ENCODE measurements at regions not wholly inside any gene's neighbourhood (a gene's known extent, or its start where the extent isn't known, plus 50 kb on each side); places are given as distances from the start of the nearest gene placed in this dataset.

- in situ Hi-C loops (cut with HindIII; ENCODE audit: low sequenced_read_pairs): no loop called here
Observed at GRCh38 chr9:13470836-13471235, 191.3 kb upstream of the MPDZ start.

GRCh38 chr9:13467157-13467556 lies 187.7 kb upstream of the MPDZ start:
- in situ Hi-C loops (cut with HindIII; ENCODE audit: low sequenced_read_pairs): no loop called here

- in situ Hi-C loops (cut with HindIII; ENCODE audit: low sequenced_read_pairs): no loop called here
Observed at GRCh38 chr9:13461414-13461991, 182.0 kb upstream of the MPDZ start.

GRCh38 chr9:13459071-13459470 lies 179.6 kb upstream of the MPDZ start:
- in situ Hi-C loops (cut with HindIII; ENCODE audit: low sequenced_read_pairs): no loop called here

- in situ Hi-C loops (cut with HindIII; ENCODE audit: low sequenced_read_pairs): no loop called here
Observed at GRCh38 chr9:13457795-13458194, 178.3 kb upstream of the MPDZ start.

GRCh38 chr9:13450723-13451122 lies 171.2 kb upstream of the MPDZ start:
- in situ Hi-C loops (cut with HindIII; ENCODE audit: low sequenced_read_pairs): no loop called here

- in situ Hi-C loops (cut with HindIII; ENCODE audit: low sequenced_read_pairs): loop anchor here (25.0 kb wide), 1 partner anchor 989 kb away; no protein-coding TSS in a partner anchor
Observed at GRCh38 chr9:13448482-13448881, 169.0 kb upstream of the MPDZ start.

GRCh38 chr9:13447843-13448422 lies 168.4 kb upstream of the MPDZ start:
- in situ Hi-C loops (cut with HindIII; ENCODE audit: low sequenced_read_pairs): loop anchor here (25.0 kb wide), 1 partner anchor 989 kb away; no protein-coding TSS in a partner anchor

GRCh38 chr9:13446938-13447842 lies 167.7 kb upstream of the MPDZ start:
- in situ Hi-C loops (cut with HindIII; ENCODE audit: low sequenced_read_pairs): loop anchor here (25.0 kb wide), 1 partner anchor 990 kb away; no protein-coding TSS in a partner anchor

- in situ Hi-C loops (cut with HindIII; ENCODE audit: low sequenced_read_pairs): loop anchor here (25.0 kb wide), 1 partner anchor 991 kb away; no protein-coding TSS in a partner anchor
Observed at GRCh38 chr9:13446286-13446937, 166.9 kb upstream of the MPDZ start.

- in situ Hi-C loops (cut with HindIII; ENCODE audit: low sequenced_read_pairs): loop anchor here (25.0 kb wide), 1 partner anchor 992 kb away; no protein-coding TSS in a partner anchor
Observed at GRCh38 chr9:13445103-13445500, 165.6 kb upstream of the MPDZ start.

- in situ Hi-C loops (cut with HindIII; ENCODE audit: low sequenced_read_pairs): loop anchor here (25.0 kb wide), 1 partner anchor 993 kb away; no protein-coding TSS in a partner anchor
Observed at GRCh38 chr9:13444245-13445102, 165.0 kb upstream of the MPDZ start.

GRCh38 chr9:13443346-13444244 lies 164.1 kb upstream of the MPDZ start:
- in situ Hi-C loops (cut with HindIII; ENCODE audit: low sequenced_read_pairs): loop anchor here (25.0 kb wide), 1 partner anchor 994 kb away; no protein-coding TSS in a partner anchor

GRCh38 chr9:13439685-13440476 lies 160.4 kb upstream of the MPDZ start:
- in situ Hi-C loops (cut with HindIII; ENCODE audit: low sequenced_read_pairs): loop anchor here (25.0 kb wide), 1 partner anchor 997 kb away; no protein-coding TSS in a partner anchor

- in situ Hi-C loops (cut with HindIII; ENCODE audit: low sequenced_read_pairs): loop anchor here (25.0 kb wide), 1 partner anchor 999 kb away; no protein-coding TSS in a partner anchor
Observed at GRCh38 chr9:13437866-13438265, 158.4 kb upstream of the MPDZ start.

GRCh38 chr9:13436591-13436990 lies 157.1 kb upstream of the MPDZ start:
- in situ Hi-C loops (cut with HindIII; ENCODE audit: low sequenced_read_pairs): loop anchor here (25.0 kb wide), 1 partner anchor 1001 kb away; no protein-coding TSS in a partner anchor

GRCh38 chr9:13433453-13433852 lies 154.0 kb upstream of the MPDZ start:
- in situ Hi-C loops (cut with HindIII; ENCODE audit: low sequenced_read_pairs): loop anchor here (25.0 kb wide), 1 partner anchor 1004 kb away; no protein-coding TSS in a partner anchor

- in situ Hi-C loops (cut with HindIII; ENCODE audit: low sequenced_read_pairs): loop anchor here (25.0 kb wide), 1 partner anchor 1004 kb away; no protein-coding TSS in a partner anchor
Observed at GRCh38 chr9:13432904-13433303, 153.4 kb upstream of the MPDZ start.
